Gastrocnemius medialis (tissue), 4 donors: ENCODE measurements at regions not wholly inside any gene's neighbourhood (a gene's known extent, or its start where the extent isn't known, plus 50 kb on each side); places are given as distances from the start of the nearest gene placed in this dataset.
"Not testable (repeated sequence)": the region's sequence is repeated elsewhere in the genome, so short reads cannot be mapped to it uniquely, and the experiment has no call there.

Source experiments
- POLR2A ChIP-seq, 2 donors: fragments of 450-650 bp; IDR thresholded peaks; one replicate each; pipeline ENCODE4 v1.6.1; 2017; ENCODE audit warnings: antibody characterized with exemption in 2 of 2, mild to moderate bottlenecking in 2 of 2, moderate library complexity in 2 of 2
- TF ChIP-seq, protein P1 (sequence below), 5 experiments: fragments of 450-650 bp in 3 of 5; fragments of 200-600 bp in 2 of 5; sonication (generic) in 2 of 5; IDR thresholded peaks in 4 of 5; conservative IDR thresholded peaks in 1 of 5; 1 replicate in 4 of 5; 2 replicates in 1 of 5; pipeline ENCODE4 v1.5.1; 2016 to 2019; ENCODE audit warnings: antibody characterized with exemption in 5 of 5, mild to moderate bottlenecking in 3 of 5, moderate library complexity in 3 of 5

DNA sequence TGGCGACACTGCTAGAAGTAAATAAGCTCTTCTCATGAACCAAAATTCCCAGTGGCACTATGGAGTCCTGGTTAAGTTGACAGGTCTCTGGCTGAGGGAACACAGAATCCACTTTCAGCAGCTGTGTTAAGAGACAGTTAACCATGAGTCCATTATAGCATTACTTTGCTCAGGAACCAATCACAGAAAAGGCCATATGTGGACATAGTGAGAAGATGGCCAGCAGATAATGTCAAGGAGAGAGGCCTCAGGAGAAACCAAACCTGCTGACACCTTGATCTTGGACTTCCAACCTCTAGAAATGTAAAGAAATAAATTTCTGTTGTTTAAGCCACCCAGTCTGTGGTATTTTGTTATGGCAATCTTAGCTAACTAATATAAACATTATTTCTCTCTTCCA, 88.7 kb upstream of the SPTLC1 start:
- TF ChIP-seq POLR2A (IDR thresholded peaks at IDR 0.05), result not testable (repeated sequence)
- TF ChIP-seq, protein P1, sequence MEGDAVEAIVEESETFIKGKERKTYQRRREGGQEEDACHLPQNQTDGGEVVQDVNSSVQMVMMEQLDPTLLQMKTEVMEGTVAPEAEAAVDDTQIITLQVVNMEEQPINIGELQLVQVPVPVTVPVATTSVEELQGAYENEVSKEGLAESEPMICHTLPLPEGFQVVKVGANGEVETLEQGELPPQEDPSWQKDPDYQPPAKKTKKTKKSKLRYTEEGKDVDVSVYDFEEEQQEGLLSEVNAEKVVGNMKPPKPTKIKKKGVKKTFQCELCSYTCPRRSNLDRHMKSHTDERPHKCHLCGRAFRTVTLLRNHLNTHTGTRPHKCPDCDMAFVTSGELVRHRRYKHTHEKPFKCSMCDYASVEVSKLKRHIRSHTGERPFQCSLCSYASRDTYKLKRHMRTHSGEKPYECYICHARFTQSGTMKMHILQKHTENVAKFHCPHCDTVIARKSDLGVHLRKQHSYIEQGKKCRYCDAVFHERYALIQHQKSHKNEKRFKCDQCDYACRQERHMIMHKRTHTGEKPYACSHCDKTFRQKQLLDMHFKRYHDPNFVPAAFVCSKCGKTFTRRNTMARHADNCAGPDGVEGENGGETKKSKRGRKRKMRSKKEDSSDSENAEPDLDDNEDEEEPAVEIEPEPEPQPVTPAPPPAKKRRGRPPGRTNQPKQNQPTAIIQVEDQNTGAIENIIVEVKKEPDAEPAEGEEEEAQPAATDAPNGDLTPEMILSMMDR (IDR thresholded peaks at IDR 0.05 in 4 of 5, conservative IDR thresholded peaks at IDR 0.05 in 1 of 5), result not testable (repeated sequence)
